Astrocyte (in vitro differentiated cells and primary cell): ENCODE measurements at regions not wholly inside any gene's neighbourhood (a gene's known extent, or its start where the extent isn't known, plus 50 kb on each side); places are given as distances from the start of the nearest gene placed in this dataset.

Source experiments
- EZH2 ChIP-seq: IDR thresholded peaks from 2 replicates; pipeline ENCODE4 v1.6.1; 2012; ENCODE audit warnings: mild to moderate bottlenecking, low read length, inconsistent platforms; ENCODE audit not compliant: insufficient read depth
- TF ChIP-seq, protein P1 (sequence below): IDR thresholded peaks from 2 replicates; pipeline ENCODE4 v1.5.1; 2011; ENCODE audit warnings: low read depth, mild to moderate bottlenecking, inconsistent platforms, low read length, moderate library complexity; ENCODE audit not compliant: insufficient read depth

DNA sequence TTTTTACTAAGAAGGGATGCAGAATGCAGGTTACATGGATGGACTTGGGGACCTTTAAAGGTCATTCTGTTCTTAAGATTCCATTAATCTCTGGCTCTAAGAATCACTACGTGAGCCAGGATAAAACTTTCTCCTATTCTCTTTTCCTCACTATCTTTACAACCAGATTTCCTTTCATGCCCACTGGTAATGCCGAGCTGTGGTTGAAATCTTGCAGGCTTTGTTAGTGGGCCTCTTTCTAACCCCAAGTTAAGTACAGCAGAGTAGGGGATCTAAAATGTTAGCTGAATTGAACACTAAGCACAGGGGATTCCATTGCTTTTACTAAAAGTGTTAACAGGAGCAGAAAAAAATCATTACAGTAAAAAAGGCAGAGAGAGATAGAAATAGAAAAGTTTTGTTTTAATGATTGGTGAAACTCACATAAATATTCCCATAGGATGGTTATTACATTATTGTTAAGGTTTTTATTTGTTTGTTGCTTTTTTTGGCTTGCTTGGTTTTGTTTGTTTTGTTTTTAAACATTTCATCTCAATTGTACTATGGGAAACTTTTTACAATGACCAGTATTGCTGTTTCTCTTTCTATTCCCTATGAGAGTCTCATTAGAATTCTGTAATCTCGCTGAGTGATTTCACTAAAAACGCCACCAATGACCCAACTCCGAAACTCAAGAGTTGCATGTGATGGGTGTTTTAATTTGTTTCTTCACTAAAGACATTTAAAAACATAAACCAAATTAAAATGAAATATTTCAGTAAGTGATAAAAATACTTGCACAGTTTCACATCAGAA is 54.1 kb upstream of the HTATIP2 start:
- TF ChIP-seq, protein P1, sequence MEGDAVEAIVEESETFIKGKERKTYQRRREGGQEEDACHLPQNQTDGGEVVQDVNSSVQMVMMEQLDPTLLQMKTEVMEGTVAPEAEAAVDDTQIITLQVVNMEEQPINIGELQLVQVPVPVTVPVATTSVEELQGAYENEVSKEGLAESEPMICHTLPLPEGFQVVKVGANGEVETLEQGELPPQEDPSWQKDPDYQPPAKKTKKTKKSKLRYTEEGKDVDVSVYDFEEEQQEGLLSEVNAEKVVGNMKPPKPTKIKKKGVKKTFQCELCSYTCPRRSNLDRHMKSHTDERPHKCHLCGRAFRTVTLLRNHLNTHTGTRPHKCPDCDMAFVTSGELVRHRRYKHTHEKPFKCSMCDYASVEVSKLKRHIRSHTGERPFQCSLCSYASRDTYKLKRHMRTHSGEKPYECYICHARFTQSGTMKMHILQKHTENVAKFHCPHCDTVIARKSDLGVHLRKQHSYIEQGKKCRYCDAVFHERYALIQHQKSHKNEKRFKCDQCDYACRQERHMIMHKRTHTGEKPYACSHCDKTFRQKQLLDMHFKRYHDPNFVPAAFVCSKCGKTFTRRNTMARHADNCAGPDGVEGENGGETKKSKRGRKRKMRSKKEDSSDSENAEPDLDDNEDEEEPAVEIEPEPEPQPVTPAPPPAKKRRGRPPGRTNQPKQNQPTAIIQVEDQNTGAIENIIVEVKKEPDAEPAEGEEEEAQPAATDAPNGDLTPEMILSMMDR: no peak
- TF ChIP-seq EZH2: no peak
